ENCODE measurements at regions not wholly inside any gene's neighbourhood (a gene's known extent, or its start where the extent isn't known, plus 50 kb on each side); places are given as distances from the start of the nearest gene placed in this dataset.

DNA sequence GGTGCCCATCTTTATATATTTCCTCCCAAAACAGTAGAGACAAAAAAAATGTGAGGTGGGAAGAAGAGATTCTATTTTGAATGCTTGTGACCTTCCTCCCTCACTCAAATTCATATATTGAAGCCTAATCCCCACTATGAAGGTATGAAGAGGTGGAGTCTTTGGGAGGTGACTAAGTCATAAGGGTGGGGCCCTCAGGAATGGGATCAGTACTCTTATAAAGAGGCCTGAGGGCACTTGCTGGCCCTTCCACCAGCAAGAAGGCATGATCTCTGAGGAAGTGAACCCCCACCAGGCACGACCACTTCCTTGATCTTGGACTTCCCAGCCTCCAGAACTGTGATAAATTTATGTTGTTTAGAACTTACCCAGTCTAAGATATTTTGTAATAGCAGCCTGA is 517.2 kb upstream of the CNTNAP2 start:
- TF ChIP-seq, protein P1, sequence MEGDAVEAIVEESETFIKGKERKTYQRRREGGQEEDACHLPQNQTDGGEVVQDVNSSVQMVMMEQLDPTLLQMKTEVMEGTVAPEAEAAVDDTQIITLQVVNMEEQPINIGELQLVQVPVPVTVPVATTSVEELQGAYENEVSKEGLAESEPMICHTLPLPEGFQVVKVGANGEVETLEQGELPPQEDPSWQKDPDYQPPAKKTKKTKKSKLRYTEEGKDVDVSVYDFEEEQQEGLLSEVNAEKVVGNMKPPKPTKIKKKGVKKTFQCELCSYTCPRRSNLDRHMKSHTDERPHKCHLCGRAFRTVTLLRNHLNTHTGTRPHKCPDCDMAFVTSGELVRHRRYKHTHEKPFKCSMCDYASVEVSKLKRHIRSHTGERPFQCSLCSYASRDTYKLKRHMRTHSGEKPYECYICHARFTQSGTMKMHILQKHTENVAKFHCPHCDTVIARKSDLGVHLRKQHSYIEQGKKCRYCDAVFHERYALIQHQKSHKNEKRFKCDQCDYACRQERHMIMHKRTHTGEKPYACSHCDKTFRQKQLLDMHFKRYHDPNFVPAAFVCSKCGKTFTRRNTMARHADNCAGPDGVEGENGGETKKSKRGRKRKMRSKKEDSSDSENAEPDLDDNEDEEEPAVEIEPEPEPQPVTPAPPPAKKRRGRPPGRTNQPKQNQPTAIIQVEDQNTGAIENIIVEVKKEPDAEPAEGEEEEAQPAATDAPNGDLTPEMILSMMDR (conservative IDR thresholded peaks at IDR 0.05; ENCODE audit: low read length): no peak
- TF ChIP-seq EZH2phosphoT487 (IDR thresholded peaks at IDR 0.05; ENCODE audit: borderline replicate concordance, low read depth, low read length): no peak

All from OCI-LY7 (cell line).